NCI-H82 (cell line): ENCODE measurements at regions not wholly inside any gene's neighbourhood (a gene's known extent, or its start where the extent isn't known, plus 50 kb on each side); places are given as distances from the start of the nearest gene placed in this dataset.

Experiments used
- DNase-seq: peaks from one replicate; lab custom pipeline; 2025; lab: John Stamatoyannopoulos, UW

DNA sequence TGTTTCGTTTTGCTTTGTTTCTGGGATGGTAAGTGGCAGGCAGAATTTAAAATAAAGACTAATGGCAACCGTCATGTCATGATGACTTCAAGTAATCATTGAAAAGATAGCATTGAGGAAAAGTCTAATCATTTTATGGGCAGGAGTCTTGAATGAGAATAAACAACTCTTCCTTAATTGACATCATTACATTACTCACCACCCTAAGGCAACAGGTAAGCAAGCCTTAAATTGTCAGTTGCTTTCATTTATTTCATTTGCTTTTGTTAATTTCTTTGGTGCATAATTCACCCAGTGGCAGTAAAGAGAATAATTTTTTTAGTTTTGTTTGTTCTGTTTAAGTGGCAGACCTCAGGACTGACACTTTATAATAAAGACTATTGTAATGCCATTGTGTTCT is 669.0 kb downstream of the RWDD3 start:
- no peak for DNase-seq

DNA sequence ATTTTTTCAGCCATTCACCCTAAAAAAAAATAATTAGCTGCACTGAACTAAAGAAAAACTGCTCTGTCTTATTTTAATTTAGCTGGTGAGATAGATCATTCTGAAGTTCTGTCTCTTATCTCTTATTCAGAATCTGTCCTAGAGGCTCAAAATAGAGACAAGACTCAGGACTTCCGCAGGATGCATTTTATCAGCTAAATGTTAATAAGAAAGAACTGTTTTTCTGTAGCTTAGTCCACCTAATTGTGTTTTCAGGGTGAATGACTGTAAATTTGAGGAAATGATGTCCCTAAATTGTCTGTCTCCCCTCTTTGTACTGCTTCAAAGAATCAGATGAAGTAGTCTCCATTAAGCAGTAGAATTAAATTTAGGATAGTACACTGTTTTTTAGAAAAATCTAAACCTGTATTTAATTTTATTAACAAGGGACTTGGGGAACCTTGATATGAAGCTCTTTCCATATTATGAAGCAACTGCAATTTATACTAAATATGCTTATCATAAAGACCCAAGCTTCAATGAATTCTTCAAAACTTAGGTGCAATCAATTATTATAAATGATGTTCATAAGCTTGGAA is 671.9 kb downstream of the RWDD3 start:
- DNase-seq: no peak

GRCh38 chr1:95911739-95912138 is 677.7 kb downstream of the RWDD3 start:
- DNase-seq: peak; percentile 7

GRCh38 chr1:95916616-95917015 is 682.6 kb downstream of the RWDD3 start:
- peak; percentile 18 for DNase-seq

DNA sequence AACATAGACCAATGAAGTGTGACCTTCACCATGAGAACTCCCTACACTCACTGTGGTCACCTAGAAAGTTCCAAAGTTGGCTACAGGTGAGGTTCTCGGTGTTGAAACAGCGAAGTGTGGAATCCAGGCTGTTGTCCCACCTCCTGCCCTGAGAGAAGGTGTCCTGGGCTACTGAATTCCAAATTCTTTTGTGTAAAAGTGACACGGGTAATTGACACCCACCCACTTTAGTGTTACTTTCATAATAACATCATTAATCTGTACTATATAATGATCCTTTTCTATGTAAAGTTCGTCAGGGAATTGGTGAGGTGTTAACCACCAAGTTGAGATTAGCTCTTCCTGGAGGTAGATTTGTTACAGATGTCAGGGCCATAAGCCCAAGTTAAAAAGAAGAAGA is 690.7 kb downstream of the RWDD3 start:
- no peak for DNase-seq

DNA sequence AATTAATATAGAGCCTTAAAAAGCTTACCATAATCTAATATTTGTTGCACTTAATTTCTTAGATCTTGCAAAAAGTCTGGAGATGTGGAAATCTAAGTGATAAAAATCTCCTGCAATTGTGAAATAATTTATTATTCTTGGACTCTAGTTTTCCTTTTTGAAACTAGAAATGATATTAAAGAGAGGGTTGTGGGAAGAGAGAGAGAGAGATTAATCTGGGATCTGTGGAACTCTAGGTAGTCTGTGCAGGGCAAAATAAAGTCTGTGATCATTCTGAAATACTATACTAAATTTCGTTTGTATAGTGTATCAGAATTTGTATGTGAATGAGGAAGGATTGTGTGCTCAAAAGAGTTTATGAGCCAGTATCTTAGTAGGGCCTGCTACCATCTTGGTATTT is 692.3 kb downstream of the RWDD3 start:
- DNase-seq: no peak

- DNase-seq: no peak
Measured at GRCh38 chr1:95927061-95927460, 693.1 kb downstream of the RWDD3 start.

GRCh38 chr1:95935719-95936118 is 701.7 kb downstream of the RWDD3 start:
- no peak for DNase-seq

DNA sequence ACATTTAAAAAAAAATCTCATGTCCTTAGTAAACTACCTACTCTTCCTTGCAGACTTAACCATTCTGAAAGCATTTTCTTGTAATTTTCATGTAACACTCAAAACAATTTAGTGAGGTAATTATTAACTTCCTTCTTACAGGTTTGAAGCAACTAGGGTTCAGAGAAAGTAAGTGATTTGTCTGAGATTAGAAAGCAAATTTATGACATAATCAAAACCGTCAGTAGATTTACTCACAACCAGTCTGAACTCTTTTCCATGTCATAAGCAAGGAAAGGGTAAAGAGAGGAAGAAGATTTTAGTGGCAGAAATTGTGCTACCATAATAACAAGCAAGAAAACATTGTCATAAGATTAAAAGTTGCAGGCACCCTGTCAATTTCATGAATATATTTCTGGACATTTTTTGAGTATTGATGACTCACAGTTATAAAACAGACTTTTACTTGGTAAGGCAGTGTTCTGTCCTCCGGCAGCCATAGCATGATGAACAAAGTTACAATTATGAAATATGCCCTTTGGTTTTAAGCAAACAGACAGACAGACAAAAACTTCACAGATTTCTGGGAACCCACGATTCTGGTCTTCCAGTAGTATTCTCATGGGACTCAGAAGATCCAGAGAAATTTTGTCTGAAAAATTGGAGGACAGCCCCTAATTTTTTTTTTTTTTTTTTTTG is 707.2 kb downstream of the RWDD3 start:
- DNase-seq: no peak

- DNase-seq: no peak
Measured at GRCh38 chr1:95948023-95948422, 714.0 kb downstream of the RWDD3 start.

DNA sequence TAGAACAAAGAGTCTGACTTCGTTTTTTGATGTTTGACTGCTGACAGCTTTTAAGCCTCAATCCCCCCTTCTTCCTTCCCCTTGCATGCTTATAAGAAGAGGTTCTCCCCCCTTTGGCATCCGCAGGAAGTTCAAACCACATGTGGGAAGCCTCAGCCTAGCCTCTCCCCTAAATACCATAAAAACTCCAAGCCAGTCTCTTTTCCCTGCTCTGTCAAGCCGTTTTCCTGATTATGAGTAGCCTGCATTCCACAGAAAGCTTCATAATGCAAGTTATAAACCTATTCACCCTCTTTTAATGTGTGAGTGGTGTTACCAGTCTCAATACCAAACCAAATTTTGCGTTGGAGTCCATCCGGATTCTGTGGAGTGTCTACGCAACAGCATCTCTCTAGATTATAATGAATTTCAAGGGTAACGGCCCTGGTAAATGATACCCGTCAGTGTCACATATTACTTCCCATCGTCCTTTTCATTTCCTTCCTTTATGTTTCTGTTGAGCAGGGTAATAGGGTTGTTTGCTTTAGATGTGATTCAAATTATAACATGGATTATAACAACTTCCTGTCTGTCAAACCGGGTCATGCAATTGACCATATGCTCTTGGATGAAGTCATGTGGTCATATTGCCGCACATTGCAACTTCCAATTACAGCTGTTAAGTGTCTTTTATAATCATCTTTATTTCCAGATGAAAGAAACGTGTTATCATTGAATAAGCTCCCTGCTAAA is 717.5 kb downstream of the RWDD3 start:
- DNase-seq: no peak

GRCh38 chr1:95953015-95953414 is 719.0 kb downstream of the RWDD3 start:
- peak; percentile 12 for DNase-seq

DNA sequence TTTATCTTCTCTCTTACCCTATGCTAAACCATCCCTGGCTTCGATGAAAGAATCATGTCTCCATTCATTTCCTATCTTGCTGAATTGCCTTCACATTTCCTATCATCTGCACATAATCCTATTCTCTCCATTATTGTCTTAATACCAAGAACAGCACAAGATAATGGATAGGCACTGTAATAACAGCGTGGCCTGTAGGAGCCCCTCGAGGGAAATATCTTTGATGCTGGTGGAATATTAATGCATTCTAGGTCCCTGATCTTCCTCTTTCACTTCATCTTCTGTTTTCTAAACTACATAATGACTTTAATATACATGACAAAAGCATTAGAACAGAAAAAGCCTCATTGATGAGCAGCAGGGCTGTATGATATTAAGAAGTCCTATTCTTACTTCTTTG is 720.6 kb downstream of the RWDD3 start:
- peak; percentile 55 for DNase-seq

DNA sequence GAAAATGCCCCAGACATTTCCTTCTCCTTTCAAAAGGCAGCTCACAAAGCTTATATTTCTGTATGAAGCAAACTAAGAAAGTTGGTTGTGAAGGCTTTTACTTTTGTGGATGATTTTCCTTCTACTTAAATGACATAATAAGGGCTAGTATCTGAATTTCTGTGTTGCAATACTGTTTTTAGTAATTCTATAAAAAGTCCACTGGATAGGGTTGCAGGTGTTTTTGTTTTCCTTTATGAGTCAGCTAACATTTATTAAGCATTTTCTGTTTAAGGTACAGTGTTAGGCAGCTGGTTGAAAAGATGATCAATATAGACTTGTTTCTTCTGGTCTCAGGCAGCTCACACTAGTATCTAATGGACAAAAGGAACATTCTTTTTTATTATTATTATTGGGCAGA is 722.2 kb downstream of the RWDD3 start:
- no peak for DNase-seq

DNA sequence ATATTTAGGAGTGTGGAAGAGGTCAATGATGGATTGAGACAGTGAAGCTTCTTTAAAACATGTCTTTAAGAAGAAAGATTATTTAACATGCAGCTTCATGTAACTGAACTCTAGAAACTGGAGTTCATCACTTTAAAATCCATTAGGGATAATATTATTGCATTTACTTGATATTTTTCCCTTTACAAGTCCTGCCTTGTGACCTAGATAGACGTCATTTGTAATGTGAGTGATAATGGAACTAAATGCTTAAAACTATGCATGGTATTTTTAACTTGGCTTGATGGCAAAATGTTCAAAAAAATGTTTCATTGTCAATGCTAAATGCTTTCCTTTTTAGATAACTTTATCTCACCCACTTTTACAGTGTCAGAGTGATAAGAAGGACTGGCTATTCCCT is 723.7 kb downstream of the RWDD3 start:
- DNase-seq: no peak

- DNase-seq: no peak
Measured at GRCh38 chr1:95966866-95967265, 732.9 kb downstream of the RWDD3 start.

- DNase-seq: no peak
Measured at GRCh38 chr1:95974586-95974985, 740.6 kb downstream of the RWDD3 start.

DNA sequence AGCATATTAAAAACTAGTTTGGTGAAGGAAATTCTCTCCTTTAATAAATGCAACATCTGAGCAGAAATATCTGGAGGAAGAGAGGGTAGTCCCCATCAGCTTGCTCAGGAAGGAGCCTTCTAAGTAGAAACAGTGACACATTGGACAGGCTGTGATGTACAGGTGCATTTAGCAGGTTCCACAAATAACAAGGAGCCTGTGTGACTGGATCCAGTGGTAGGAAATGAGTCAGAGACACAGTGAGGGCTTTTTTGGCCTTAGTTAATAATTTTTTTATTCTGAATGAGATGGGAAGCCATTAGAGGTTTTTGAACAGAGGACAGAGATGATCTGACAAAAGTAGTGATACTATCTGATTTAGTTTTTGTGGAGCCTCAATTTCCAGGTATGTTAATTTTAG is 738.9 kb upstream of the PTBP2 start:
- DNase-seq: no peak

DNA sequence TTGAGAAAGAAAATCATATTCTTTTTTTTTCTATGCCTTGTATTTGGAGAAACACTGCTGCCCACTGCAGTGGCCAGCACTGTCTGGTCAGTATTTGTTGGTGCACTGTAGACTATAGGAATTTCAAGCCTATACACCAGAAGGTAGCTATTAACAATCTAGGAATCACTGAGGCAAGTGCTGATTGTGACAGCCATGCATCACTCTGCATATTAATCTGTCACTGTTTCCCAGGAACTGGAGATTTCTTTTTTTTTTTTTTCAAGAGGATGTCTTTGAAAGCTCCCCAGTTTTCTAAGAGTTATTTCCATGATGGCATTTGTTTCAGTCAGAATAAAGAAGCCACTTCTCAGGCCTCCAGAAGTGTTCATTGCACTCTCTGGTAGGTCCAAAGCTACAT is 737.8 kb upstream of the PTBP2 start:
- DNase-seq: no peak

DNA sequence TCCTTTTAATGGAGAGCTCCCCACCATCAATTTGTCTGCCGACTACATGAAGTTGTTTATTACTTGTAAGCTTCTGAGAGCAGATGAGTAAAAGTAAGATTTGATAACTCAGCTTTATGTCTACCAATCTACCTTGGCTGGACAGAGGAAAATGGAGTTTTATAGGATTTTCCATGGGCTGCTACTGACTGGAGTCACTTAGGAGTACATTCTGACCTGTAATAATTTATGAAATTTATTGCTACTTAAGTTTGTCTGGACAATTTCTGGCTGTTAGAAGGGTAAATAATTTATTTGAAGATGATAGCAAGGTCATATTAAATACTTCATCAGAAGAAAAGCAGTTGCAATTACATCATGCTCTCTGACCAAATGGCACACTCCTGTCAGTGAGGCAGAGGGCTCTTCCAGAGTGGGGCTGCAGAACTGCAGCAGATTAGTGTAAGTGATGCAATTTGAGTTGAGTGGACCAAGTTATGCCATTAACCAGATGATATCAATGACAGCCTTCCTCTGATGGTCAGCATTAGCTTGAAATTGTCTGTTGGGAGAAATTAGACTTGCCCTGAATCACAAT is 736.7 kb upstream of the PTBP2 start:
- peak; percentile 8 for DNase-seq

DNA sequence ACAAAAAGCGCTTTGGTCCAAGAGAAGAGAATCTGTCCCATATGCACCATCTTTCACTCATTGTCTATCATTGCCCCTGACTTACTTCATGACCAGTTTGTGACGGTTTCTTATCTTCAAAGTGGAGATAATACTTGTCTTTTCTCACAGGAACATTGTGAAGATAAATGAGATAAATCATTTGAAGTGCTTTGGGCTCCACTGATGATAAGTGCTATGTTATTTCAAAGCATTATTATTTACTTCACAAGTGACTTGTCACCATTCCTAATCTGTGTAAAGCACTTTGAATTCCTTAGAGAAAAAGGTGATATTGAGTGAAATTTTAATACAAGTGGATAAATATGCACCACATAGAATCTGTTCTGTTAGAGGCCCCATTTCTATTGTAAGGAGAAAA is 731.6 kb upstream of the PTBP2 start:
- DNase-seq: no peak

DNA sequence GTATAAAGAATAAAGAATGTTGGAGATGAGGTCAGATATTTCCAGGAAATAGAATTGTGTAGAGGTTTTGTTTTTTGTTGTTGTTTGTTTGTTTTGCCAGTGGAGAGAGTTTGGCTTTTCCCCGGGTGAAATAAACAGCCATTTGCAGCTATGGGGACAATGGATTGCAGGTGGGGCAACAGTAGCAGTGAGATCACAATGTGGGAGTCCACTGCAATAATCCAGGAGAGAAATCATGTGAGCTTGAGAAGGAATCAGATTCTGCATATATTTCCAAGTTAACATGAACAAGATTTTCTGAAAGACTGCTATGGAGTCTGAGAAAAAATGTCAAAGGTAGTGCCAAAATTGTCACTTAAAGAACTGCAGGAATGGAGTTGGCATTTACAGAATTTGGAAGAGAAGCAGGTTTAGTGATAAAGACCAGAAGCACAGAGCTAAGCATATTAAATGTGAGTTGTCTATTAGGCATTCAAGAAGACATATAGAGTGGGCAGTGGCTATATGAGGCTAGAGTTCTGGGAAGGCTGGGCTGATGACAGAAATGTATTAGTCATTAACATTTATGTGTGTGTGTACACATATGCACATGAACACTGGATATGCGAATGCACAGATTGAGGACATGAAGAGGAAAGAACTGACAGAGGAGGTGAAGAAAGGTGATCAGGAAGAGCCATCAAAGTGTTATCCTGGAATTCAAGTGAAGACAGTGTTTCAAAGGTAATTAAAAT is 729.6 kb upstream of the PTBP2 start:
- no peak for DNase-seq

DNA sequence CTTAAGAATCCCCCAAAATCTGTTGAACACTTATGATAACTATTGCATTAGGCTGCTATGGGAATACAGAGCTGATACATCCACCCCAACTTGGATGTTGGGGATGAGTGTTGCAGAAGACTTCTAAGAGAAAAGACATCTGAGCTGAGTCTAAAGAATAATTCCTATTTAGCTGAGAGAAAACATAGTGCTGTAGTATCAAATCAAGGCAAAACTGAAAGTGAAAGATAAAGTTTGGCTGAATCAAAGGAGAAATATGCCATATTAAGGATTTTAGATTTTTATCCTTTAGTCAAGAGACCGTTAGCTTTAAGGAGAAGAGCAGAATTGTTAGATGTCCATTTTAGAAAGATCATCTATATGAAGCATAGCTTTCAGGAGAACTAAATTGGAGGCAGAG is 726.9 kb upstream of the PTBP2 start:
- no peak for DNase-seq
